ENCODE measurements at regions not wholly inside any gene's neighbourhood (a gene's known extent, or its start where the extent isn't known, plus 50 kb on each side); places are given as distances from the start of the nearest gene placed in this dataset.

- no peaks in the 10 kb centered on the region for H3K4me1 ChIP-seq
- no peak for DNase-seq
- no peaks in the 10 kb centered on the region for H3K9me3 ChIP-seq
- intact Hi-C loops (cut with DNase I; ENCODE audit: low total_unique reads): no loop called here
- H3K4me3 ChIP-seq: no peak overlapping the region
- no peaks in the 10 kb centered on the region for H3K36me3 ChIP-seq
- H3K27me3 ChIP-seq: no peaks in the 10 kb centered on the region
- 57 to 61% (median 59%) methylated on average over 3 of the region's 3 CpGs; no CpG with 5 or more reads in 2 of the 5 donors for WGBS, 5 donors
- H3K27ac ChIP-seq: no peak overlapping the region
- TF ChIP-seq POLR2AphosphoS5 (IDR thresholded peaks at IDR 0.05) (no peak), POLR2A (IDR thresholded peaks at IDR 0.05) (no peak), EP300 (IDR thresholded peaks at IDR 0.05) (no peak)
These were observed 66.7 kb downstream of the RBMY1D start for GRCh38 chrY:21827593-21827992.

Measured in stomach (tissue), 8 donors.